ENCODE measurements at regions not wholly inside any gene's neighbourhood (a gene's known extent, or its start where the extent isn't known, plus 50 kb on each side); places are given as distances from the start of the nearest gene placed in this dataset.

- Histone ChIP-seq H3K27me3 (no peaks in the 10 kb centered on the region), H3K9me2 (replicated peaks; ENCODE audit: insufficient read depth) (no peaks in the 10 kb centered on the region), H3K4me2 (no peak overlapping the region), H3K36me3 (replicated peaks; ENCODE audit: insufficient read depth, low read depth) (no peaks in the 10 kb centered on the region), H3K4me1 (ENCODE audit: insufficient read depth) (no peaks in the 10 kb centered on the region), H3K27ac (no peak overlapping the region), H3K79me2 (no peaks in the 10 kb centered on the region), H3K4me3 (no peak overlapping the region), H2AFZ (no peak overlapping the region), H4K20me1 (ENCODE audit: insufficient read depth, poor library complexity, severe bottlenecking) (no peaks in the 10 kb centered on the region), H3K9me3 (ENCODE audit: low read depth) (no peaks in the 10 kb centered on the region)
- TF ChIP-seq CTCF (IDR thresholded peaks at IDR 0.05; ENCODE audit: poor library complexity) (no peak), EZH2 (IDR thresholded peaks at IDR 0.05; ENCODE audit: borderline replicate concordance) (no peak), EZH2phosphoT487 (IDR thresholded peaks at IDR 0.05; ENCODE audit: low read depth, severe bottlenecking, unreplicated experiment) (no peak)
- WGBS (ENCODE audit: low lambda C conversion rate, missing lambda C conversion rate): 44% methylated on average over 1 of the region's 1 CpG
- no peak for DNase-seq (ENCODE audit: low spot score)
Observed at GRCh38 chrX:6708041-6708440, 173.1 kb upstream of the VCX3A start.

GRCh38 chrX:6707497-6707896, 172.6 kb upstream of the VCX3A start:
- no peaks in the 10 kb centered on the region for H3K9me3 ChIP-seq (ENCODE audit: low read depth)
- TF ChIP-seq EZH2 (IDR thresholded peaks at IDR 0.05; ENCODE audit: borderline replicate concordance) (no peak), CTCF (IDR thresholded peaks at IDR 0.05; ENCODE audit: poor library complexity) (no peak), EZH2phosphoT487 (IDR thresholded peaks at IDR 0.05; ENCODE audit: low read depth, severe bottlenecking, unreplicated experiment) (no peak)
- H3K4me1 ChIP-seq (ENCODE audit: insufficient read depth): no peaks in the 10 kb centered on the region
- no peaks in the 10 kb centered on the region for H3K79me2 ChIP-seq
- no peak overlapping the region for H3K4me3 ChIP-seq
- WGBS (ENCODE audit: low lambda C conversion rate, missing lambda C conversion rate): 86% methylated on average over 6 of the region's 6 CpGs
- H3K4me2 ChIP-seq: no peak overlapping the region
- no peaks in the 10 kb centered on the region for H3K9me2 ChIP-seq (replicated peaks; ENCODE audit: insufficient read depth)
- H3K27me3 ChIP-seq: no peaks in the 10 kb centered on the region
- H3K27ac ChIP-seq: no peak overlapping the region
- no peaks in the 10 kb centered on the region for H4K20me1 ChIP-seq (ENCODE audit: insufficient read depth, poor library complexity, severe bottlenecking)
- H2AFZ ChIP-seq: no peak overlapping the region
- DNase-seq (ENCODE audit: low spot score): no peak
- no peaks in the 10 kb centered on the region for H3K36me3 ChIP-seq (replicated peaks; ENCODE audit: insufficient read depth, low read depth)

DNA sequence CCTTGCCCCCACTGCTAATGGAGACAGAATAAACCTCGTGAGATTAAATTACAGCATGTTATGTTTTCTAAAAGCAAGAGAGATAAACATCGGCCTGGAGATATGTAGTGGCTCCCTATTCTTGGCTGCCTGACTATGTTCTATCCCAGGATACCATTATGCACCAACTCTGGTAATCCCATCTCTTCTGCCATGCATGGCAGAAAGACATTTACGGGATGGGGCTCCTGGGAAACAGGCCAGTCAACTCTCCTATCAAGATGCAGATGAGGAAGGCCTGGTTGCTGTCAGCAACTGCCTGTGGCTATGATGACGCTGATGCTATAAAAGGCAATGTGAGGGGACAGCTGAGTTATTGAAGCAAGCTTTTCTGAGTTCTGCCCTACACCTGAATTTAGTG, 166.2 kb upstream of the VCX3A start:
- Histone ChIP-seq H3K27me3 (no peaks in the 10 kb centered on the region), H3K9me2 (replicated peaks; ENCODE audit: insufficient read depth) (no peaks in the 10 kb centered on the region), H3K4me3 (no peak overlapping the region), H3K36me3 (replicated peaks; ENCODE audit: insufficient read depth, low read depth) (no peaks in the 10 kb centered on the region), H3K4me1 (ENCODE audit: insufficient read depth) (no peaks in the 10 kb centered on the region), H3K27ac (no peak overlapping the region), H2AFZ (no peak overlapping the region), H4K20me1 (ENCODE audit: insufficient read depth, poor library complexity, severe bottlenecking) (no peaks in the 10 kb centered on the region), H3K4me2 (no peak overlapping the region), H3K79me2 (no peaks in the 10 kb centered on the region), H3K9me3 (ENCODE audit: low read depth) (no peaks in the 10 kb centered on the region)
- TF ChIP-seq CTCF (IDR thresholded peaks at IDR 0.05; ENCODE audit: poor library complexity) (no peak), EZH2 (IDR thresholded peaks at IDR 0.05; ENCODE audit: borderline replicate concordance) (no peak), EZH2phosphoT487 (IDR thresholded peaks at IDR 0.05; ENCODE audit: low read depth, severe bottlenecking, unreplicated experiment) (no peak)
- DNase-seq (ENCODE audit: low spot score): no peak
- WGBS (ENCODE audit: low lambda C conversion rate, missing lambda C conversion rate): 55% methylated on average over 4 of the region's 4 CpGs

GRCh38 chrX:6695717-6696116, 160.8 kb upstream of the VCX3A start:
- Histone ChIP-seq H3K36me3 (replicated peaks; ENCODE audit: insufficient read depth, low read depth) (no peaks in the 10 kb centered on the region), H3K27me3 (no peaks in the 10 kb centered on the region), H3K4me1 (ENCODE audit: insufficient read depth) (no peaks in the 10 kb centered on the region), H3K4me2 (no peak overlapping the region), H3K9me3 (ENCODE audit: low read depth) (no peaks in the 10 kb centered on the region), H3K4me3 (no peak overlapping the region), H3K79me2 (no peaks in the 10 kb centered on the region), H2AFZ (no peak overlapping the region), H3K9me2 (replicated peaks; ENCODE audit: insufficient read depth) (no peaks in the 10 kb centered on the region), H3K27ac (no peak overlapping the region), H4K20me1 (ENCODE audit: insufficient read depth, poor library complexity, severe bottlenecking) (no peaks in the 10 kb centered on the region)
- DNase-seq (ENCODE audit: low spot score): no peak
- TF ChIP-seq EZH2phosphoT487 (IDR thresholded peaks at IDR 0.05; ENCODE audit: low read depth, severe bottlenecking, unreplicated experiment): no peak
- TF ChIP-seq CTCF (IDR thresholded peaks at IDR 0.05; ENCODE audit: poor library complexity): no peak
- TF ChIP-seq EZH2 (IDR thresholded peaks at IDR 0.05; ENCODE audit: borderline replicate concordance): no peak
- 74% methylated on average over 5 of the region's 5 CpGs for WGBS (ENCODE audit: low lambda C conversion rate, missing lambda C conversion rate)

Measured in hepatocyte (in vitro differentiated cells).